Inflammatory macrophage (primary cell): ENCODE measurements at regions not wholly inside any gene's neighbourhood (a gene's known extent, or its start where the extent isn't known, plus 50 kb on each side); places are given as distances from the start of the nearest gene placed in this dataset.
"Not testable (repeated sequence)": the region's sequence is repeated elsewhere in the genome, so short reads cannot be mapped to it uniquely, and the experiment has no call there.

ENCODE experiments used
- DNase-seq, 2 donors: peaks; one replicate each; pipeline ENCODE4 v3.0.0-alpha.2; 2020 to 2022

- DNase-seq = no peak
Observed at GRCh38 chr1:173344034-173344743, 132.9 kb upstream of the PRDX6 start.

GRCh38 chr1:173347282-173347818 lies 129.8 kb upstream of the PRDX6 start:
- no peak for DNase-seq

GRCh38 chr1:173352635-173353034 lies 124.5 kb upstream of the PRDX6 start:
- DNase-seq = not testable (repeated sequence)

- DNase-seq = no peak
Observed at GRCh38 chr1:173353350-173353749, 123.8 kb upstream of the PRDX6 start.

- no peak for DNase-seq
Observed at GRCh38 chr1:173354937-173355280, 122.2 kb upstream of the PRDX6 start.

GRCh38 chr1:173355281-173356031 lies 121.7 kb upstream of the PRDX6 start:
- DNase-seq = no peak

- DNase-seq = no peak
Observed at GRCh38 chr1:173356191-173356762, 120.9 kb upstream of the PRDX6 start.

GRCh38 chr1:173360487-173361063 lies 116.6 kb upstream of the PRDX6 start:
- peak; percentile 23 to 27 for DNase-seq

GRCh38 chr1:173362543-173362942 lies 114.6 kb upstream of the PRDX6 start:
- no peak for DNase-seq

- DNase-seq = no peak
Observed at GRCh38 chr1:173364827-173365226, 112.3 kb upstream of the PRDX6 start.

- DNase-seq = no peak
Observed at GRCh38 chr1:173365341-173365740, 111.8 kb upstream of the PRDX6 start.

- DNase-seq = no peak
Observed at GRCh38 chr1:173367136-173367535, 110.0 kb upstream of the PRDX6 start.

- not testable (repeated sequence) for DNase-seq
Observed at GRCh38 chr1:173370586-173370985, 106.5 kb upstream of the PRDX6 start.

- DNase-seq = not testable (repeated sequence)
Observed at GRCh38 chr1:173376065-173376464, 101.1 kb upstream of the PRDX6 start.

GRCh38 chr1:173377266-173377665 lies 99.9 kb upstream of the PRDX6 start:
- no peak for DNase-seq

GRCh38 chr1:173383351-173383750 lies 93.8 kb upstream of the PRDX6 start:
- no peak for DNase-seq

GRCh38 chr1:173388352-173388751 lies 88.8 kb upstream of the PRDX6 start:
- no peak for DNase-seq

- no peak for DNase-seq
Observed at GRCh38 chr1:173392895-173393658, 84.1 kb upstream of the PRDX6 start.

- no peak for DNase-seq
Observed at GRCh38 chr1:173393659-173394000, 83.5 kb upstream of the PRDX6 start.

GRCh38 chr1:173394813-173395212 lies 82.3 kb upstream of the PRDX6 start:
- not testable (repeated sequence) for DNase-seq

GRCh38 chr1:173395762-173396161 lies 81.4 kb upstream of the PRDX6 start:
- no peak for DNase-seq

GRCh38 chr1:173400387-173400995 lies 76.6 kb upstream of the PRDX6 start:
- DNase-seq = no peak
